Smooth muscle cell (in vitro differentiated cells): ENCODE measurements at regions not wholly inside any gene's neighbourhood (a gene's known extent, or its start where the extent isn't known, plus 50 kb on each side); places are given as distances from the start of the nearest gene placed in this dataset.

Experiments used
- DNase-seq: peaks from one replicate; lab custom pipeline; 2025; ENCODE audit not compliant: unreplicated experiment; lab: John Stamatoyannopoulos, UW
- H2AFZ ChIP-seq: fragments of 200-600 bp; sonication (generic); 2 replicates; pipeline ENCODE4 v1.6.0; 2016; ENCODE audit warnings: antibody characterized with exemption, low read depth, mild to moderate bottlenecking
- H3F3A ChIP-seq: fragments of 200-600 bp; sonication (generic); 2 replicates; pipeline ENCODE4 v1.6.0; 2017; ENCODE audit warnings: antibody characterized with exemption, low read depth
- H3K27ac ChIP-seq: fragments of 200-600 bp; sonication (generic); 2 replicates; pipeline ENCODE4 v1.5.1; 2016; ENCODE audit warnings: low read depth, mild to moderate bottlenecking
- H3K27me3 ChIP-seq: fragments of 200-600 bp; sonication (generic); 2 replicates; pipeline ENCODE4 v1.6.1; 2016; ENCODE audit warnings: low read depth, mild to moderate bottlenecking
- H3K36me3 ChIP-seq: fragments of 200-600 bp; sonication (generic); 2 replicates; pipeline ENCODE4 v1.5.1; 2016; ENCODE audit warnings: low read depth
- H3K4me1 ChIP-seq: fragments of 200-600 bp; sonication (generic); 2 replicates; pipeline ENCODE4 v1.5.1; 2016; ENCODE audit warnings: low read depth
- H3K4me2 ChIP-seq: fragments of 200-600 bp; sonication (generic); 2 replicates; pipeline ENCODE4 v1.6.0; 2016; ENCODE audit warnings: mild to moderate bottlenecking
- H3K4me3 ChIP-seq: fragments of 200-600 bp; sonication (generic); 2 replicates; pipeline ENCODE4 v1.5.1; 2016; ENCODE audit warnings: mild to moderate bottlenecking
- H3K79me2 ChIP-seq: fragments of 200-600 bp; sonication (generic); 2 replicates; pipeline ENCODE4 v1.6.0; 2016; ENCODE audit warnings: low read depth, mild to moderate bottlenecking
- H3K9ac ChIP-seq: fragments of 200-600 bp; sonication (generic); 2 replicates; pipeline ENCODE4 v1.6.0; 2016; ENCODE audit warnings: low read depth
- H3K9me3 ChIP-seq: fragments of 200-600 bp; sonication (generic); replicated peaks from 2 replicates; pipeline ENCODE4 v1.5.1; 2016; ENCODE audit warnings: low read depth
- H4K20me1 ChIP-seq: fragments of 200-600 bp; sonication (generic); 2 replicates; pipeline ENCODE4 v1.6.0; 2016; ENCODE audit warnings: low read depth
- WGBS: methylation state at CpG from one replicate; pipeline ENCODE4 v1.1.7; 2016; ENCODE audit warnings: low lambda C conversion rate; 5-methylcytosine and 5-hydroxymethylcytosine counted together
- TF ChIP-seq, protein P1 (sequence below): fragments of 200-600 bp; sonication (generic); IDR thresholded peaks from 2 replicates; pipeline ENCODE4 v1.5.1; 2017; ENCODE audit warnings: borderline replicate concordance, mild to moderate bottlenecking, antibody characterized with exemption; ENCODE audit not compliant: insufficient read depth, poor library complexity, severe bottlenecking

DNA sequence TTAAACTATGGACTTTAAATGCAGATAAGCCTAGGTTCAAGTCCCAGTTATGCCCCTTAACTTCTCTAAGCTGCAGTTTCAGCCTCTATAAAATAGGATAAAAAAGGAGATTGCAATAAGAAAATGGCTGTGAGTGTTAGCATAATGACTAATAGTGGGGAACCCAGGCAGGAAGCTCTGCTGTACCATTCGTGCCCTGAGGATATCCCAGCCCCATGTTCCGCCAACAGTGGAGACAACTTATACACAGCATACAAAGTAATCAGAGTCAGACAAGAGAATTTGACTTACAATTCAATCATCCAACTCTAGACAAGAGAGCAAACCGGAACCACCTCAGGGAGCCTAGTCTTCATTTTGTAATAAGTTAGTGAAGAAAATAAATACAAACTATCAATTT is 141.5 kb upstream of the FSTL4 start:
- no peaks in the 10 kb centered on the region for H4K20me1 ChIP-seq
- no peaks in the 10 kb centered on the region for H3K36me3 ChIP-seq
- no peak overlapping the region for H2AFZ ChIP-seq
- H3K79me2 ChIP-seq: no peaks in the 10 kb centered on the region
- H3K4me2 ChIP-seq: no peak overlapping the region
- no peak overlapping the region for H3K27ac ChIP-seq
- H3K4me3 ChIP-seq: no peak overlapping the region
- DNase-seq: no peak
- 75% methylated on average over 3 of the region's 3 CpGs for WGBS
- H3F3A ChIP-seq: no peaks in the 10 kb centered on the region
- TF ChIP-seq, protein P1, sequence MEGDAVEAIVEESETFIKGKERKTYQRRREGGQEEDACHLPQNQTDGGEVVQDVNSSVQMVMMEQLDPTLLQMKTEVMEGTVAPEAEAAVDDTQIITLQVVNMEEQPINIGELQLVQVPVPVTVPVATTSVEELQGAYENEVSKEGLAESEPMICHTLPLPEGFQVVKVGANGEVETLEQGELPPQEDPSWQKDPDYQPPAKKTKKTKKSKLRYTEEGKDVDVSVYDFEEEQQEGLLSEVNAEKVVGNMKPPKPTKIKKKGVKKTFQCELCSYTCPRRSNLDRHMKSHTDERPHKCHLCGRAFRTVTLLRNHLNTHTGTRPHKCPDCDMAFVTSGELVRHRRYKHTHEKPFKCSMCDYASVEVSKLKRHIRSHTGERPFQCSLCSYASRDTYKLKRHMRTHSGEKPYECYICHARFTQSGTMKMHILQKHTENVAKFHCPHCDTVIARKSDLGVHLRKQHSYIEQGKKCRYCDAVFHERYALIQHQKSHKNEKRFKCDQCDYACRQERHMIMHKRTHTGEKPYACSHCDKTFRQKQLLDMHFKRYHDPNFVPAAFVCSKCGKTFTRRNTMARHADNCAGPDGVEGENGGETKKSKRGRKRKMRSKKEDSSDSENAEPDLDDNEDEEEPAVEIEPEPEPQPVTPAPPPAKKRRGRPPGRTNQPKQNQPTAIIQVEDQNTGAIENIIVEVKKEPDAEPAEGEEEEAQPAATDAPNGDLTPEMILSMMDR: no peak
- H3K27me3 ChIP-seq: peaks cover 43% of the 10 kb centered on the region
- H3K9me3 ChIP-seq: no peaks in the 10 kb centered on the region
- H3K9ac ChIP-seq: no peak overlapping the region
- no peaks in the 10 kb centered on the region for H3K4me1 ChIP-seq

DNA sequence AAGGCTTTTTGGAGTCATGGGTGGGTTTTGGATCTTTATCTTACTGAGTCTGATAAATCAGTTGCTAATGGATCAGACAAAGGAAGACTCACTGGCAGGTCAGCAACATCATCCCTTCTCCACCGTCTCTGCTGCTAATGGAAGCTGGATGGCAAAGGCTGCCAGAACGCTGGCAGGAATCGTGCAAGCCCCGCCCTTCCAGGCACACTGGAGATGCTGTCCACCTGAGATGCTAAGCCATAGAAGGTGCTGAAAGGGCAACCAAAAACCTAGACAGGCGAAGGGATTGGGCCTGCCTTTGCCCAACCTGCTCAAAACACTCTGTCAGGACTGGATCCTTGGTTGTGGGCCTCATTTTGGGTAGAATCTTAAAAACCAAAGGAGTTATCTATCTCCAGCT is 139.5 kb upstream of the FSTL4 start:
- Histone ChIP-seq H3K4me3 (no peak overlapping the region), H3K9ac (no peak overlapping the region), H3K27me3 (peaks cover 35% of the 10 kb centered on the region), H3K79me2 (no peaks in the 10 kb centered on the region), H4K20me1 (no peaks in the 10 kb centered on the region), H3K9me3 (no peaks in the 10 kb centered on the region), H3K36me3 (no peaks in the 10 kb centered on the region), H3K27ac (no peak overlapping the region), H3K4me2 (no peak overlapping the region), H2AFZ (no peak overlapping the region), H3K4me1 (no peaks in the 10 kb centered on the region), H3F3A (no peaks in the 10 kb centered on the region)
- TF ChIP-seq, protein P1: no peak
- no peak for DNase-seq
- 90% methylated on average over 5 of the region's 5 CpGs for WGBS

GRCh38 chr5:133751421-133751820 is 139.1 kb upstream of the FSTL4 start:
- TF ChIP-seq, protein P1: no peak
- H3K79me2 ChIP-seq: no peaks in the 10 kb centered on the region
- peaks cover 31% of the 10 kb centered on the region for H3K27me3 ChIP-seq
- H3K36me3 ChIP-seq: no peaks in the 10 kb centered on the region
- H3K4me2 ChIP-seq: no peak overlapping the region
- no peaks in the 10 kb centered on the region for H3K9me3 ChIP-seq
- H2AFZ ChIP-seq: no peak overlapping the region
- H3F3A ChIP-seq: no peaks in the 10 kb centered on the region
- H3K27ac ChIP-seq: no peak overlapping the region
- no peak overlapping the region for H3K9ac ChIP-seq
- no peak overlapping the region for H3K4me3 ChIP-seq
- 92% methylated on average over 7 of the region's 7 CpGs for whole genome bisulfite sequencing
- no peaks in the 10 kb centered on the region for H3K4me1 ChIP-seq
- no peaks in the 10 kb centered on the region for H4K20me1 ChIP-seq
- DNase-seq: no peak

DNA sequence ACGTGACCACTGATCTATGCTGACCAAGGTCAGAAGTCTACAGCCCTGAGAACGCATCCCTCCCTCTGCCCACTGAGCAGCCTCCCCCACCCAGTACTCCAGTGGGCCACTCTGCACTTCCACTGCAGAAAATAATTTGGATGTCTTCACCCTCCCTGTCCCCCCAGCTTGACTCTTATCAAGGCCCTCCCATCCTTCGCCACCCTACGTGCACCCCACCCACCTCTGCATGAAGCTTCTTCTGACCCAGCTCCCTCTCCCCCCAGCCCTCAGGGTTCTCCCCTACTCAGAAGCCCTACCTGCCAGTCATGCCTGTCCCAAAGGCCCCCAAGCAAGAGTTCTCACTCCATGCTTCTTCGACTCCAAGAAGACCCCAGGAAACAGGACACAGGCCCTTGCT is 138.5 kb upstream of the FSTL4 start:
- WGBS: 92% methylated on average over 5 of the region's 5 CpGs
- H3K36me3 ChIP-seq: no peaks in the 10 kb centered on the region
- no peak overlapping the region for H3K4me3 ChIP-seq
- no peaks in the 10 kb centered on the region for H3K4me1 ChIP-seq
- no peak overlapping the region for H3K27ac ChIP-seq
- no peak overlapping the region for H3K4me2 ChIP-seq
- H3F3A ChIP-seq: no peaks in the 10 kb centered on the region
- no peak overlapping the region for H3K9ac ChIP-seq
- TF ChIP-seq, protein P1: no peak
- H3K27me3 ChIP-seq: peaks cover 28% of the 10 kb centered on the region
- no peak overlapping the region for H2AFZ ChIP-seq
- no peaks in the 10 kb centered on the region for H3K79me2 ChIP-seq
- H3K9me3 ChIP-seq: no peaks in the 10 kb centered on the region
- no peak for DNase-seq
- no peaks in the 10 kb centered on the region for H4K20me1 ChIP-seq
